ENCODE measurements at regions not wholly inside any gene's neighbourhood (a gene's known extent, or its start where the extent isn't known, plus 50 kb on each side); places are given as distances from the start of the nearest gene placed in this dataset.

DNA sequence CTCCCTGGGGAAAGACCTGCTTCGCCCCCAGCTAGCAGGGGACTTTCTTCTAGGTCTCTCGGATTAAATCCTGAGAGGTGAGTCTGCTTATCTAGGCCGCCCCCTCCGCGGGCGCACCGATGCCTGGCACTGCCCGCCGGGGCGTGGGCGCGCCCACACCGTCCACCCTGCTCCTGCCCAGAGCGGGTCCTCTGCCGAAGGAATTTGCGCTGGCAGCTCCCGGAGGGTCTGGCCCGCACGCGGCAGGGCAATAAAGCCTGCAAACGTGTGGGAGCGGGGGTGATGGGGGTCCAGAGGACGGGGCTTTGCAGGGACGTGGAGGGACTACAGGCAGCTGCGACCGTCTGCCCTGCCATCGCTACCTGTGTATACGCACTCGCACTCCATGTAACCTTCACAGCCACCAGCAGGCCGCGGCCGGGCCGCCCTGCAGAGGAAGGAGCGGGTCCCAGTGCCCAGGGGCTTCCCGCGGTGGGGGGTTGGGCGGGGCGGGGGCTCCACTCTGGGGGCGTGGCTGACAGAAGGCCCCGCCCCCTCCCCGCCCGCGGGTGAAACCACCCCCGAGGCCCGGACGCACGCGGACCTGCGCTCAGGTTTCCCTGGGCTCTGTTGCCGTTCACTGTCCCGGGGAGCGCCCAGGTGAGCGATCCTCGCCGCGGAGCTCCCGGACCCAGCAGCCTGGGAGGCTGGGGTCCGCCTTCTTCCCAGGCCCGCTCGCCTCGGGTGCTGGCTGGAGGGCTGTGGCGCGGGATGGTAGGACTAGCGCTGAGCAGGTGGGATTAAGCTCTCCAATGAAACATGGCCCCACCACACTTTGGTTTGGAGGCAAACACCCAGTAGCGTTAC, 174.5 kb upstream of the HS6ST1 start:
- no peak for DNase-seq (ENCODE audit: low read depth in 2 of 2)

DNA sequence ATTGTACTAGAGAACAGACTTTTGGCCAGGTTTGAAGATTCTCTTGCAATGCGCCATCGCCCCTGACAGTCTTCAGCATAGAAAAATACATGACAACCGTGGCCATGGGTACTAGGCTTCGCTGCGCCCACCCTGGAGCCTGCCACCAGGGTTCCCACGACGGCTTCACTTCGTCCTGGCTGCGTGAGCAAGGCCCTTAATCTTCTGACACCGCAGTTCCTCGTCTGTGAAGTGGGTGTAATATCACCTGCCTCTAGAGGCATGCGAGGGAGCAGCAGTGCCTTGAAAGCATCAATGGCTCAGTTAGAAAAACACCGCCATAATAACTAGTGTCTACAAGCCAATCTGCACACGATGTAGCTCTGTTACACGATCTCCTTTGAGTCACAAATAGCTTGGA, 175.2 kb upstream of the HS6ST1 start:
- no peak for DNase-seq (ENCODE audit: low read depth in 2 of 2)

- DNase-seq (ENCODE audit: low read depth in 2 of 2), result no peak
These were observed 175.6 kb upstream of the HS6ST1 start for GRCh38 chr2:128494307-128494639.

DNA sequence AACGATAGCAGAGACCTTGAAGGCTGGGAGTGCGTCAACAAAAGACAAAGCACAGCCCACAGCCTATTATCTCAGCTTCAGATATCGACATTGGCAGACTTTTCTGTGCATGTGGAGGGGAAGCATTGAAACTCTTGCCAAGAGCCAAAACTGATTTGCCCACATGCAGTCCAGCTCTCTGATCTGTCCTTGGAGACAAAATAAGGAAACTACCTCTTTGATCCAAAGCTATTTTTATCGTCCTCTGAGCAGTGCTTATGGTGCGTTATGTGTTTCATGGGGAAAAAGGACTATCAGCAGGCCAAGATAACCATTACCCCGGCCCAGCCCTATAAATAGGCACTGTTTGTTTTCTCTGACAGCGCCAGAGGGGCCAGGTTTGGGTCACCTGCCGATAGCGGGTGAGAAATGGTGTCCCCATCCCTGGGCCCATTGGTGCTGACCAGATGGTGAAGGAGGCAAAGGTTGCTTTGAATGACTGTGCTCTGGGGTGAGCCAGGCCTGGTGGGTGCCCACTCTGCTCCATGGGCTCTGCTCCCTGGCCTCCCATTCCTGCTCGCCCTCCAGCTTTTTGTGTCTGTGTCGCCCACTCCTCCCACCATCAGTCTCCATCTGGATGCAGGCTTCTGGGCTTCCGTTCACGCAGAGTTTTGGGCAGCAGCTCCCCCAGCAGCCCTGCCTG, 176.1 kb upstream of the HS6ST1 start:
- DNase-seq (ENCODE audit: low read depth in 2 of 2), result no peak

DNA sequence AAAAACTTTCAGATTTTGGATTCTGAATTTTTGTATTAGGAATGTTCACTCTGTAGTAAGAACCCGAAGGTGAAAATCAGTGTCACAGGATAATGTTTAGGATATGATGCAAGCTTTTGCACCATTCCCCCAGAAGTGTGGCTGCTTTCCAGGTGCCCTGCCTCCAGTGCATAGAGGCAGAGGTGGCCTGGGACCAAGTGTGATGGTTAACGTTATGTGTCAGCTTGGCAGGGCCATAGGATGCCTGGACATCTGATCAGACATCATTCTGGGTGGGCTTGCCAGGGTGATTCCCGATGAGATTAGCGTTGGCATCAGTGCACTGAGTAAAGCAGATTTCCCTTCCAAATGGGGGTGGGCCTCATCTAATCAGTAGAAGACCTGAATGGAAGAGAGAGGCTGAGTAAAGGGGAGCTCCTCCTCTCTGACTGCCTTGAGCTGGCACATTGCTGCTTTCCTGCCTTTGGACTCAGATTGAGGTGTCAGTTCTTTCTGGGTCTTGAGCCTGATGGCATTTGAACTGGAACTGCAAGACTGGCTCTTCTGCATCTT, 177.4 kb upstream of the HS6ST1 start:
- no peak for DNase-seq (ENCODE audit: low read depth in 2 of 2)

- no peak for DNase-seq (ENCODE audit: low read depth in 2 of 2)
These were observed 178.0 kb upstream of the HS6ST1 start for GRCh38 chr2:128496700-128497099.

- no peak for DNase-seq (ENCODE audit: low read depth in 2 of 2)
These were observed 178.8 kb upstream of the HS6ST1 start for GRCh38 chr2:128497461-128497860.

DNA sequence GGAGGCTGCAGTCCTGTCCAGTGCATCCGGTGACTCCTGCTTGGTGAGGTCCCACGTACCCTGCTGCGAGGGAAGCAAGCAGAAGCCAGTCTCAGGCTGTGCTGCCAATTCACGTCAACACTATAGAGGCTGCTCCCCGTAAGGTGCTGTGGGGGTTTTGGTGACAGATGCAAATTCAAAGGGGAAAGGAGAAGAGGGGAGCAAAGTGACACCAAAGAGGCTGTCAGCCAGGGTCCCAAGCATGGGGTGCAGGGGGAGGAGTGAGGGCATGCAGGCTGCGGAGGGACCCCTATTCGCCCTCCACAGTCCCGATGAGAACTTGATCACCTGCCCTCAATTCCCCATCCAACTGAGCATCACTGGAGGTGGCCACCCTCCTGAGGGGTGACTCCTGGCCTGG, 179.4 kb upstream of the HS6ST1 start:
- no peak for DNase-seq (ENCODE audit: low read depth in 2 of 2)

- no peak for DNase-seq (ENCODE audit: low read depth in 2 of 2)
These were observed 179.9 kb upstream of the HS6ST1 start for GRCh38 chr2:128498589-128498988.

DNA sequence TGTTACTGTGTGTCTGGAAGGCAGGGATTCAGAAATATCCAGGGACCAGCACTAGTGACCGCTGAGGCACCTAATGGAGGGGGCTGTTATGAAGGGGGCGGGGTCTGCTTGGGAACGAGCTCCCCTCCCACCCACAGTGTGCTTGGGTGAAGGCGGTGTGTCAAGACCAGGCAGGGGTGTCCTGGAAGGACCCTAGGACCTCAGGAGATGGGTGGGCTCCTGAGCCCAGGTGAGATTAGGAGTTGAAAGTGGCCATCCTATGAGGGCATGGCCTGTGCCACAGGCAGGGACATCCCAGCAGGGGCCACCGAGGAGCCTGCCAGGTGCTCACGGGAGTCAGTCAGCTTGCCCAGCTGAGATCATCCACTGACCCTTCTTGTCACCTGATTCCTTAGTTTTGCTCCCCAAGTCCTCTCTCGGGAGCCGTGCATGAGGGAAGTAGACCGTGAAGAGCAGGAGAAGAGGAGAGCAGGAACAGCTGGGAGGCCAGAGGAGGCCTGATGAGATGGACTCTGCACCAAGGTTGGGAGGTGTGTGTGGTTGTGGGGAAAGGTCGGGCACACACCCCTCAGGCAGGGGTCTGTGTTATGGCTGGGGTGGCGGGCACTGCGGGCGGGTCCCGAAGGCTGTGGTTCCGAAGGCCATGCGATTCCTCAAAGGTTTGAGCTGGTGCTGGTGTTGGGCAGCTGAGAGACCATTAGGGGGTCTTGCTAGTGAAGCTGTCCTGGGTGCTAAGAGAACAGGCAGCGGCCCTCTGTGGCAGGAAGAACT, 180.9 kb upstream of the HS6ST1 start:
- DNase-seq (ENCODE audit: low read depth in 2 of 2), result no peak

GRCh38 chr2:128500138-128500800, 181.6 kb upstream of the HS6ST1 start:
- peak; percentile 42 to 44 for DNase-seq (ENCODE audit: low read depth in 2 of 2)

GRCh38 chr2:128501006-128501690, 182.5 kb upstream of the HS6ST1 start:
- DNase-seq (ENCODE audit: low read depth in 2 of 2), result no peak

GRCh38 chr2:128501700-128502099, 183.0 kb upstream of the HS6ST1 start:
- DNase-seq (ENCODE audit: low read depth in 2 of 2), result no peak

DNA sequence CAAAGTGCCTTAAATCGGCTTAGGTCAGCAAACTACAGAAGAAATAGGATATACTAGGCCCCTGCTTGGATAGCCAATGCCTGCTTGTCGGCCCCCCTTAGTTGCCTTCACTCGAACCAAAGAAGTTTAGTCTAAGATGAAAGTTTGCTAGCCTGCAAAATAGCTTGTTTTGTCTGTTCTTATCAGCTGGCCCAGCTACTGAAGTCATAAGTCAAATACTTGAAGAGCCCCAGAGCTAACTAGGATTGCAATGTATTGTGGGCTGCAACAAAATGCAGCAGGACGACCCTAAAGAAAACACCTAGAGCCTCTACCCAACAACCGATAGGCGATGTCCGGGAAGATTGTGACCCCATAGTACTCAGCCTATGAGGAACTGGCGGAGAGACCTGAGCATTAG, 183.5 kb upstream of the HS6ST1 start:
- DNase-seq (ENCODE audit: low read depth in 2 of 2), result no peak

DNA sequence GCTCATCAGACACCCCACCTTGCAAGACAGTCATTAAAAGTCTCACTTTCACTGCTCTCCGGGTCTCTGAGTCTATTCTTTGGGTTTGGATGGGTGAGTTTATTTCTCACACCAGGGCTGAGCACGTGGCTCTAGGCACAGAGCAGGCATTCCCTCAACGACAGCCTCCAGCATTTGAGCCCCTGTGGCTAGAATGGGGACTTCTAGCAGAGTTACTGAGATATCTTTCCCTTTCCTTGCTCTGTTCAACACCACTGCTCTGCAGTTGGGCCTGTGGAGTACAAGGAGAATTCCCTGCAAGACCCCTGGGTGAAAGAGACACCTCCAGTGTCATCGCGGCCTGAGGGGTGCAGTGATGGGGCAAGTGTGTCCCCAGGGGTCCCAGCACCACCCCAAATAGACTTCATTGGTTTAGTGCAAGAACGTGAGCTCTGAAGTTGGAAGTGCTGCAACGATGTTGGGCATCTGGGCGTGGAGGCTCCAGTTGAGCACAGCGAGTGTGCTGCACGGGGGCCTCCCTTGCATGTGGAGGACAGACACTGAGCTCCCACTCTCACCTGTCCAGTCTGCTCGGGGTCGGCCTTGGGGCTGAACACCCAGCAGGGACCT, 184.1 kb upstream of the HS6ST1 start:
- DNase-seq (ENCODE audit: low read depth in 2 of 2), result no peak

DNA sequence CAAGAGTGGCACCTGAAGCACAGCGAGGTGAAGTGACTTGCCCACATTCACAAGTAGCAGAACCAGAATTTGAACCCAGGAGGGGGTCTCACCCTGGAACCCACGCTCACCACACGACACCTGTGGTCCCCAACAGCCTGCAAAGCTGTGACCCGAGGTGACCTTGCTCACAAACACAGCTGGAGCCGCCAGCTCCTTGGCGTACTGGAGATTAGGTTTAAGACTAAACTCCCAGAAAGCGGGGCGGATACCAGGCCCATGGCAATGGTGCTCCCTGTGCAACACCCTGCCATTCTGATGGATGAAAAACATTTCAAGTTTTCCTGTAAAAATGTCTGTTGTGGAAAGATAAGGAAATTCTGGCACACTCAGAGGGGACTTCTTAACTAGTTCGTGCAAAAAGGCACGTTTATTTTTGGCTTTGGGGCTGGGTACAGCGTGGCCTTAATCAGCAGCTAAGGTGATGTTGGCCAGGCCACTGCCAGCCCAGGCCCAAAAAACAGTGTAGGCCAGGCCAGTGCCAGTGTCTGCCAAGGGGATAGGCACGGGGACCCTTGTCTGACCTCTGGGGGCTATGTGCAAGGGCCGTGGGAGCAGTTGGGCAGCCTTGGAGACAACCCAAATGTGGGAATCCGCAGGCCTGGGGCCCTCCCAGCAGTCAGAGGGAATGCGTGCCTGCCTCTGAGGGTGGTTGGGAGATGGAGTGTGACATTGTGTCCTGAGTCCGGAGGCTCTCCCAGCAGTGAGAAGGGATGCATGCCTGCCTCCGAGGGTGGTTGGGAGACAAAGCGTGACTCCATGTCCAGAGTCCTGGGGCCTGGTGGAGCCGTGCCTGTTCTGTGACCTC, 185.0 kb upstream of the HS6ST1 start:
- DNase-seq (ENCODE audit: low read depth in 2 of 2), result no peak

GRCh38 chr2:128504246-128505149, 185.8 kb upstream of the HS6ST1 start:
- DNase-seq (ENCODE audit: low read depth in 2 of 2), result no peak

DNA sequence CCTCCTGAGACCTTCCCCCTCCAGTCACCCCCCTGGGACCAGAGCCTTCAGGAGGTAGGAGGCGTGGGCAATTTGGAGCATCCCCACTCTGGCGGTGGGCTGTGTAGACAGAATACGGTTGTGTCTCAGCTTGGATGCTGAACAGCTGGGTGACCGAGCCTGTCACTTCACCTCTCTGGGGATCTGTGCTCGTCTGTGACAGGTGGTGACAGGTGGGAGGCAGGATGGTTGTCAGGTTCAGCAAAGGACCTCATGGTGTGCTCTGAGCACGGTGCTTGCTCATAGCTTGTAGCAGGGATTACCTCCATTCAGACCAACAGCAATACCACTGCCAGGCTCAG, 186.5 kb upstream of the HS6ST1 start:
- no peak for DNase-seq (ENCODE audit: low read depth in 2 of 2)

Measured in fibroblast of skin of left biceps (primary cell).